AG08395 (cell line): ENCODE measurements at regions not wholly inside any gene's neighbourhood (a gene's known extent, or its start where the extent isn't known, plus 50 kb on each side); places are given as distances from the start of the nearest gene placed in this dataset.

Experiments used
- DNase-seq: peaks from one replicate; pipeline ENCODE4 v3.0.0; 2012; ENCODE audit warnings: mixed read lengths, low spot score

GRCh38 chr6:23587582-23587981 lies 538.4 kb upstream of the NRSN1 start:
- DNase-seq, result no peak

GRCh38 chr6:23589811-23590210 lies 536.2 kb upstream of the NRSN1 start:
- no peak for DNase-seq

- no peak for DNase-seq
Measured at GRCh38 chr6:23590498-23591126, 535.4 kb upstream of the NRSN1 start.

- DNase-seq, result no peak
Measured at GRCh38 chr6:23591761-23592160, 534.3 kb upstream of the NRSN1 start.

GRCh38 chr6:23600118-23600517 lies 525.9 kb upstream of the NRSN1 start:
- no peak for DNase-seq

GRCh38 chr6:23601811-23602345 lies 524.1 kb upstream of the NRSN1 start:
- DNase-seq, result no peak

GRCh38 chr6:23608931-23609435 lies 517.0 kb upstream of the NRSN1 start:
- DNase-seq, result no peak

GRCh38 chr6:23611776-23612381 lies 514.1 kb upstream of the NRSN1 start:
- no peak for DNase-seq

GRCh38 chr6:23618366-23618765 lies 507.6 kb upstream of the NRSN1 start:
- DNase-seq, result no peak

GRCh38 chr6:23620911-23621401 lies 505.1 kb upstream of the NRSN1 start:
- DNase-seq, result no peak

- DNase-seq, result no peak
Measured at GRCh38 chr6:23630726-23631635, 495.0 kb upstream of the NRSN1 start.

GRCh38 chr6:23633996-23634395 lies 492.0 kb upstream of the NRSN1 start:
- DNase-seq, result no peak

GRCh38 chr6:23635150-23635549 lies 490.9 kb upstream of the NRSN1 start:
- no peak for DNase-seq

GRCh38 chr6:23637296-23637695 lies 488.7 kb upstream of the NRSN1 start:
- DNase-seq, result no peak

- DNase-seq, result no peak
Measured at GRCh38 chr6:23642849-23643248, 483.2 kb upstream of the NRSN1 start.

GRCh38 chr6:23647045-23647444 lies 479.0 kb upstream of the NRSN1 start:
- no peak for DNase-seq

GRCh38 chr6:23650676-23651075 lies 475.3 kb upstream of the NRSN1 start:
- no peak for DNase-seq

- no peak for DNase-seq
Measured at GRCh38 chr6:23654745-23655144, 471.3 kb upstream of the NRSN1 start.

GRCh38 chr6:23655525-23655924 lies 470.5 kb upstream of the NRSN1 start:
- no peak for DNase-seq

GRCh38 chr6:23656255-23657194 lies 469.5 kb upstream of the NRSN1 start:
- DNase-seq, result no peak

GRCh38 chr6:23659125-23659524 lies 466.9 kb upstream of the NRSN1 start:
- DNase-seq, result peak; percentile 4
